ENCODE measurements at regions not wholly inside any gene's neighbourhood (a gene's known extent, or its start where the extent isn't known, plus 50 kb on each side); places are given as distances from the start of the nearest gene placed in this dataset.

- no peak for DNase-seq (ENCODE audit: low read depth, low spot score)
Measured at GRCh38 chr2:196224756-196225155, 53.4 kb upstream of the STK17B start.

DNA sequence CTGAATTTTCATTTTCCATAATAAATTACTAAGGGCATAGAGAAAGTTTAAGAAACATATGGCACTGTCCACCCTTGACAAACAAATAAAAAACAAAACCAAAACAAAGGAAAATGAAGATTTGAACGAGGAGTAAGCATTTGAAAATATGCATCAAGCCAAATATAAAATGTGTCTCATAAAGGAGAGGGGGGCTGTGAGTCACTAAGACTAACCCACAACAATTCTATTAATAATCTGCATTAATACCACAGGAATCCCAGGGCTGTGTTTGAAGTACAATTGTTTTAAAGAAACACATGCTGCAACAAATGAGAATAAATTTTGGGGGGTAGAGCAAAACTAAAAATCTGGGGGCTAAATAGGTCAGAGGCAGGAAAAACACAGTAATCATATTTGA is 53.8 kb upstream of the STK17B start:
- DNase-seq (ENCODE audit: low read depth, low spot score) = no peak

DNA sequence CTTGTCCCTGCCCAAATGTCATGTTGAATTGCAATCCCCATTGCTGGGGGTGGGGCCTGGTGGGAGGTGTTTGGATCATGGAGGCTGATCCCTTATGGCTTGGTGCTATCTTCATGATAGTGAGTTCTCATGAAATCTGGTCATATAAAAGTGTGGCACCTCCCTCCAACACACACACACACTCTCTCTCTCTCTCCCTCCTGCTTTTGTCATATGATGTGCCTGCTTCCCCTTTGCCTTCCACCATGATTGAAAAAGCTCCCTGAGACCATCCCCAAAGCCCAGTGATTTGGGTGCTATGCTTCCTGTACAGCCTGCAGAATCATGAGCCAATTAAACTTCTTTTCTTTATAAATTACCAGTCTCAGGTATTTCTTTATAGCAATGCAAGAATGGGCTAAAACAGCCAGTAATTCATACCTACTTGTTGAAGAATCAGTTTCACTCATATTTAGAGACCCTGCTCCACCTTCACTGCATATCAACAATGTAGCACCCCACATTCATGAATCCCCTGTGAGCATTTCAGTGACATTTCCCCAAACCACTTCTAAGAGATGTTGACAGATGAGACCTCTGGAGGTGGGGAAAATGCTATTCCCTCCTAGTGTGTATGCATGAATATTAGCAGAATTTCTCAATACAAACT is 54.8 kb upstream of the STK17B start:
- DNase-seq (ENCODE audit: low read depth, low spot score) = no peak

DNA sequence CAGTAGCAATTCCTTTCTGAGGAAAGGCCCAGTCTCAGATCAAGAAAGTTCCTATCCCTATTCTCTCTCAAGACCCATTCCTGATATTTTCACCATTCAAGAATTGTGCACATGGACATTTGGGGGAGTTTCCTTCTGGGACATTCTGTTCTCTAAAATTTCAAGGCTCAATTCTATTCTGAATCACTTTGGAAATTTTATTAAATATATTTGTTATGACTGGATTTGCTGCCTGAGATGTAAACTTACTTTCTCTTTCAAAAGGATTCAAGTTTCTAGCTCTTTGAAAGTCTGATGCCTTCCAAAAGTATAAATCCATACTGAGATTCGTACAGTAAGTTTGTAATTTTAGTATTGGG is 55.3 kb upstream of the STK17B start:
- no peak for DNase-seq (ENCODE audit: low read depth, low spot score)

- DNase-seq (ENCODE audit: low read depth, low spot score) = no peak
Measured at GRCh38 chr2:196229013-196229412, 57.6 kb upstream of the STK17B start.

DNA sequence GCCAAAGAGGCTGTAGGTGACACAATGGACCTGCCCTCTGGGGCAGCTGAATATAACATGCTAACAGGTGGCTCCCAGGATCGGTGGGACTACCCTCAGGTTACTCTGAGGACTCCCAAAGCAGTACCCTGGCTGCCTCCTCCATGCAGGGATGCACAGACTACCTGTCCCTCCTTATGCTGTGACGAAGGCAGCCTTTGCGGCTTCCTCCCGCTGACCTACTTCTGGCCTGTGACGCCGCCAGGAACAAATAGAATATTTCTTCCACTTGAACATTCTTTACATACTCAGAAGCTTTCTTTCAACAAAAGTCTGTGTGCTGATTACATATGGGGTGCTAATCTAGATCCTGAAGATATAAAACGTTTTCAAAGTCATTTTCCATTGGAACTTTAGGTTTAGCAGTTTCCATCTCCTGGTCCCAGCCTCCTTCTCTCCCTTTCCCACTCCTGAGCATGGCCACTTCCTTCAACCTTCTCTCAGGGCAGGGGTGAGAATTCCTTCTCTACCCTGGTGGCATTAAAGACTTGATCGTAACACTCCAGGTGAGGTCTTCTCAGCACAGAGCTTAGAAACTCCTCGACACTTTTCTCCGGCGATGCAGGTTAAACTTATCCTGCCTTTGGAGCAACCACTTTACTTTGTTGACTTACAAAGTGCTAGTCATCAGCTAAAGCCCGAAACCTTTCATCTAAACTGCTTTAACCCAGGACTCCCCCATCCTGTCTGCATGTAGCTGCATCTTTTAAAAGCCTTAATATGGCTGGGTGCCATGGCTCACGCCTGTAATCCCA is 58.9 kb upstream of the STK17B start:
- no peak for DNase-seq (ENCODE audit: low read depth, low spot score)

DNA sequence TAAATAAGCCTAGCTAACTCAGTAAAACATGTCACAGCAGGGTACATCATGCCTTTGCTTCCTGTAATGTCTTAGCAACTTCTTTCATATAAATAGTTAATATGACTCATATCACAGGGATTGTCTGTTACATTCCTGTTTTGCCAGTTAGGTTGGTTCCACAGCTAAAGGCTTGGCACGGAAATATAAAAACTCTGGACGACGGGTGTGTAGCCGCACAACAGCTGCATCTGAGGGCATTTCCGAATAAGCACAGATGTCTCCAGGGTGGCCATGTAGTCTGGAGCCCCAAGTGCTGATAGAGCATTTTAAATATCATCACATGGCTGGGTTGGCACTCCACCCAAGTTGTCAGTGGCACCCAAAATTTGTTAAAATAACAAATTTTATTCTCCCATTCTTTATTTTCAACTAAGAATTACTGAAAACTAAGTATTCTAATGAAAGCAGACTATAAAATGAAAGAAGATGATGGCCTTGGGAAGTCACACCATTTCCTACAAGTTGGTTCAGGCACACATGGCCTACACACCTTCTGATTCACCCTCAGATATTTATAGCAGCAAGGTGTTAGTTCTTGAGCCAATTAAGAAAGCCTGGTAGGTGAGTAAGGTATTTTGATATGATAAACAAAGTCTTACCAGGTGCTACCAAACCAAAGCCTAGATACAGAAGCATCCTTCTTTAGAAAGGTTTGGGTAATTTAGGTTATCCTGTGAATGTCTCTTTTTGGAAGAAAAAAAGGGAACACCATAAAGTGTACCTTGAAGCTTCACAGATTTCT is 61.8 kb upstream of the STK17B start:
- peak; percentile 65 for DNase-seq (ENCODE audit: low read depth, low spot score)

DNA sequence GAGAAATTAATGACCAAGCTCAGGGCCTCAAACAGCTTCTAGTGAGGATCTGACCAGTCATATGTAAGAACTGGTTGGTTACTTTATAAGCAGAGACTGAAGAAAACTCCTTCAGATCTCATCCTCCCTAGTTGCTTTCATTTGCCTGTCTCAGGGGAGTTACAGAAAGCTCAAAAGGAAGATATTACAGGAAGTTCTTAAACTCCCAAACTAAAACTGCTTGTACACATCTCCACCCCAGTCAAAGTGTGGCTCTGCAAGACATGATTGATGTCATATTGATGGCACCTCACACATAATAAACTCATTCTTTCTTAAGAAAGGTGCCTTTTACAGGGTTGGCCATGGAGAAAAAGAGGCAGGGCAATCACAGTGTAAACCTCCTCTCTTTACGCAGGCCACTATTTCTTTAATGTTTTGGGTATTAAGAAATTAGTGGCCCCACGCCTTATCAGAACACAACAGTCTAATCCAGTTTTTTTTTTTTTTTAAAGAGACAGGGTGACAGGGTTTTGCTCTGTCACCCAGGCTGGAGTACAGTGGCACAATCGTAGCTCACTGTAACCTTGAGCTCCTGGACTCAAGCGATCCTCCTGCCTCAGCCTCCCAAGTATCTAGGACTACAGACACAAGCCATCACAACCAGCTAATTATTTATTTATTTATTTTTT is 62.6 kb upstream of the STK17B start:
- DNase-seq (ENCODE audit: low read depth, low spot score) = no peak

DNA sequence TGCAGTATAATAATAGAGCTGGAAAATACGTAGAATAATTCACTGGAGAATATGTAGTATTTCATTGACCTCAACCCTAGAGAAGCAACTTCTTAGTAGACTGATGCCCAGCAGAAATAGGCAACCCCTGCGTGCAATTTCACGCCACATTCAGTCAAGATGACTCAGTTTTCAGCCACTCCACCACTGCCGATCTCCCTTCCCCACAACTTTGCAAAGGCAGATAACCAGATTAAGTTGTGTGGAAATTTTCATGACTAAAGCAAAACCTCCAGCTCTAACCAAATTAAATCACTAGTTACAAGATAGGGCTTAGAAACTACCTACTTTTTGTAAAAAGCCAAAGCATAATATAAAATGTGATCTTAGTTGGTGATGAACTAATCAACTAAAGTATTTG is 63.3 kb upstream of the STK17B start:
- no peak for DNase-seq (ENCODE audit: low read depth, low spot score)

DNA sequence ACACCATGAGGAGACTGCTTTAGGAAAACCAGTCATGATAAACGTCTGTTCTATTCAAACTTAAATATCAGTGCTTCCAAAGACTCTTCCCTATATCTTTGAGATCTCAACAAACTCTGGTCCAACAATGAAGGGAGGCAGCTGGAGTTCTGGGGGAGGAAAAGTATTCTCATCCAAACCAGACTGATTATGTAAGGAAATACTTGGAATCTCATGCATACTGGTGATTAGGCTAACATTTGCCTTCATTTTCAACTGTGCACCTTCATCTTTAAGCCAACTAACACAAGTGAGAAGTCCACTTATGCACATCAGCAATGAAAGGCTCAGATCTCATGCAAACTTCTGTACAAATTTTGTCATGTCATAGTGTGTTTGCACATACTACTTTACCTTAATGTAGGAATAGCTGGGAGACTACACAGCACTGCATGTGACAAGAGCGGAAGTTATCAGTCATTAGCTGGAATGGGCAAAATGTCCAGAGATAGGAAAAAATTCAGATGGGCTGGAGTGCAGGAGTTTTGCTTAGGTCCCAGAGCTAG is 67.5 kb upstream of the STK17B start:
- DNase-seq (ENCODE audit: low read depth, low spot score) = no peak

DNA sequence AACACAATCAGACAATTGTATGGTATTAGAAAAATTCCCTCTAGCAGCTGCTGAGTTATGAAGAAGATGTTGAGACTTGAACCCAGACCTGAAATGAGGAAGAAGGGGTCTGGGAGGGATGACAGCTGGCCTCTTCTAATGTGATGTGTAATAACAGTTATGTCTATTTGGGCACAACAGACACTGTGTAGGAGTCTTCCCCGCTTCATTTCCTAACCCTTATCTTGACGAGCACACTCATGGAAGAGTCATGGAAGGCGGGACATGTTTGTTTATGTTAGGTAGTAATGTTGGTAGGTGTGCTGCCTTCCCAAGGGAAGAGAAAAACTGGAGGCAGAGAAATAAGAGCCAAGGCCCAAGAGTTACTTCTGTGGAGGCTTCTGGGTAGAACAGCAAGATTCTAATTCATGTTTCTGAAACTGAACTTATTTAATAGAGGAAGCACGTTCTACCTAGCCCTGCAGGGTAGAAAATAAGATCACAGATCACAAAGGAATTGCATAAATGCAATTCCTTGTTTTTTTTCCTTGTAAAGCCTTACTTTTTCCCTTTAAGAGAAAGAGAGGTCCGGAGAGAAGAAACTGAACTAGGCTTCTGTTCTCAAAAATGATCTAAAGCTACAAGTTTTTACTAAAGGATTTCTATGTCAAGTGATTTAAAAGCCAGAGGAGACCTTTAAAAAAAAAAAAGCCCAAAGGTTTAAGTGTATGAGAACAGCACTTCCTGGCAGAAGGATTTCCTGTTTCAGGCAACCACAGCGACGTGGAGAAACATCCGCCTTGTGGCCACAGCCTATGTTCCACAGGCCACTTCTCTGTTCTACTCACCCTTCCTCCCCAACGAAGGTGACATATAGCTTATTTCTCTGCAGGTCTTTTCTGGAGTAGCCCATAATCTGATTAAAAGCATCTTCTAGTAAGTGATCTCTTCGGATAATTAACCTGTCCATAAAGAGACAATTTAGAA is 68.5 kb upstream of the STK17B start:
- no peak for DNase-seq (ENCODE audit: low read depth, low spot score)

DNA sequence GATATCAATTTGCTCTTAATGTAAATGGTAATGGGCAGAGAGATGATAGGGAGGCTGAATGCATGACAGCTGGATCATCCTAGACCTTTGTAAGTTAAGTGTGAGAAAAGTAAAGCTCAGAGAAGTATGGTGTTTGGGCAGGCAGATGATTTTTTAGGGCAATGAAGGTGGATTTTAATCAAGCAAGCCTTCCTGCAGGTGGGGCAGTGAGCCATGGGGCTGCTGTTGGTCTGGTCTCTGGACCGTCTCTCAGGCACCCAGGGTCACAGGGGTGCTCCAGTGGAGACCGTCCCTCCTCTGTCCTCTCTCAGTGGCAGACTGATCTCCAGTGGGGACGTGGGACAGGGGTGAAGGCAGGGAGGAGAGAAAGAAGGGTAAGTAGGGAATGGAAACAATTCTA is 69.8 kb upstream of the STK17B start:
- no peak for DNase-seq (ENCODE audit: low read depth, low spot score)

DNA sequence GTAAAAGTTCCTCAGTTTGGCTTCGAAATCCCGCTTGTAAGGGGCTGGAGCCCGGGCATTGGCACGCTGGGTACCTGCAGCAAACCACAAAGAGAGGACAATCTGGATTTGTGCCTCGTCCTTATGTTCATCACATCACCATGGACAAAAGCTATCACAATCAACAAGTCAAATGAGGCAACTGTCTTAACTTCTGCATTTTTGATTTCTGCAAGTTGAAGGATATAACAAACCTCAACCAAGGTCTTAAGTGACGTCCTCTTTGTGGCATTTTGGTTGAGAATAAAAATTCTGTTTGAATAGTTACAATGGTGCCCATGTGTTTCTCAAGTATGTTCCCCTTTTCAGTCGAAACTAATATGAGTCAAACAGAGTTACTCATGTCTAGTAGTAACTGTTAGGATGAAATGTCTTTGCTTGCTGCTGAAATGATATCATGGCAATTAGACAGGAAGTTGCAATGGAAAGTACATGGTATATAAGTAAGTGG is 70.8 kb upstream of the STK17B start:
- no peak for DNase-seq (ENCODE audit: low read depth, low spot score)

GRCh38 chr2:196244516-196244915 is 73.1 kb upstream of the STK17B start:
- DNase-seq (ENCODE audit: low read depth, low spot score) = no peak

DNA sequence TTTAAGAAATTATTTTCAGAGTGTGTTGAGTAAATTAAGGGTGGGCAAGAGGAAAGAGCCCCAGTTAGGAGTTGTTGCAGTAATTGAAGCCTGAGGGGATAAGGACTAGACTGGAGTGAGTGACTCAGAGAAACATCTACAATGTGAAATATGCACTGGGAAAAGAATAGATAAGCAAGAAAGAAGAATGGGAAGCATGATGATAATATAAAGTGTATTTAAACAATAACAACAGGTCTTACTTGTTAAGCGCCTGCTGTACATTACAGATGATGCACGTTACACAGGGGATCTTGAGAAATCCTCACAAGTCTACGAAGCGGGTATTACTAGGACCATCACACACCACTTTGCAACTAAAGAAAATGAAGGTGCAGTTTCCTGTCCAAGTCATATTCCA is 73.6 kb upstream of the STK17B start:
- no peak for DNase-seq (ENCODE audit: low read depth, low spot score)

- DNase-seq (ENCODE audit: low read depth, low spot score) = no peak
Measured at GRCh38 chr2:196245378-196246140, 74.2 kb upstream of the STK17B start.

DNA sequence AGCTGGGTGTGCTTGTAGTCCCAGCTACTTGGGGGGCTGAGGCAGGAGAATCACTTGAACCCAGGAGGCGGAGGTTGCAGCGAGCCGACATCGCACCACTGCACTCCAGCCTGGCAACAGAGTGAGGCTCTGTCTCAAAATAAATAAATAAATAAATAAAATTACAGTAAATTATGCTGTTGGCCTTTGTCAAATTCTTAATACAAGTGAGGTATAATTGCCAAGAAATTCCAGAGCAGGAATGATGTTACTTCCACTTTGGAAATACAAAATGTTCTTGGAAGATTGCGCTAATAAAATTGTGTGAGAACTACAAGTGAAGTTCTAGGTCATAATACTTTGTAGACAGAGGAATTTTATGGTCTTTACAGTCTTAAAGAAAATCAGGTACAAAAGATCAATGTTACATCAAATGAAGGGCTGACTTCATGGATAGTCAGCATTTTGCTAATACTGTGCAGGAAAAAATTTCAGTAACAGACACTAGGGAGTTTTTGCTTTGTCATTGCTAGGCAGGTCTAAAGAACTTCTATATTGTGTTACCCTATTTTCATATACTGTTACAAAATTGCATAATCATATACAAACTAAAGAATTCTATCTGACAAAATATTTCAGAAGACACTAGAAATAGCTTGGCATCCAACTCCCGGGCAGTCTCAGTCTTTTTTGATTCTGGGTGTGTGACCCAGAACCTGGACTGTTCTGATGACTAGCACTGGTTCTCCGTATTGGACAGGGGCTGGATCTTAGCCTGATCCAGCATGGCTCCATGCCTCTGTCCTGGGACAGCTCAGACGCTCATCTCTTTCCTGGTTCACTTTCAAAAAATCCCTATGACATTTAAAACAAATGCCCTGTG is 76.0 kb upstream of the STK17B start:
- no peak for DNase-seq (ENCODE audit: low read depth, low spot score)

GRCh38 chr2:196247976-196248280 is 76.5 kb upstream of the STK17B start:
- DNase-seq (ENCODE audit: low read depth, low spot score) = no peak

DNA sequence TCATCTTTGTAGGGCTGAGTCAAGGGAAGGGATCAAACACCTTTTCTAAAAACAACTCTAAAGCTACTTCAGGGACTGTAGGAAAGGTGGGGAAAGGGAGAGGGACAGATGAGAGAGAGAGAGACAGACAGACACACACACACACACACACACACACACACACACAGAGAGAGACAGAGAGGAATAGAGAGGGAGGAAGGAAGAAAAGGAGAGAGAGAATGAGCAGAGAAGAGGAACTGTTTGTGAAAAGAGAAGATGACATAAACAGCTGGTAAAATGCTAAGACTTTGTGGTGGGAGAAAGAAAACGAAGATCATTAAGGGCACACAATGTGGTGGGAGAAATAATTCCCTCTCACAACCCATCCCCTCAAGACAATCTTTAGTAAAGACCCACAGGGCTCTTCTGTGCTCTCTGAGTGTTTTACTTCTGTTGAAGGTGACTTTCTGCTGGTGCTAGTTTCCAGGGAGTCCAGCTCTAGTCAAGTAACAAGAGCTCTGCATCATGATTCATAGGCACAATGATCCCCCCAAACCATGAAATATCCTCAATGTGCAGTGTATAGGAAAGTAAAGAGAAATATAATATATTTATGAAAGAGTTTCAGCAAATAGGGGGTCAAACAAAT is 77.2 kb upstream of the STK17B start:
- DNase-seq (ENCODE audit: low read depth, low spot score) = no peak

All from brain pericyte (primary cell).